ENCODE measurements at regions not wholly inside any gene's neighbourhood (a gene's known extent, or its start where the extent isn't known, plus 50 kb on each side); places are given as distances from the start of the nearest gene placed in this dataset.

DNA sequence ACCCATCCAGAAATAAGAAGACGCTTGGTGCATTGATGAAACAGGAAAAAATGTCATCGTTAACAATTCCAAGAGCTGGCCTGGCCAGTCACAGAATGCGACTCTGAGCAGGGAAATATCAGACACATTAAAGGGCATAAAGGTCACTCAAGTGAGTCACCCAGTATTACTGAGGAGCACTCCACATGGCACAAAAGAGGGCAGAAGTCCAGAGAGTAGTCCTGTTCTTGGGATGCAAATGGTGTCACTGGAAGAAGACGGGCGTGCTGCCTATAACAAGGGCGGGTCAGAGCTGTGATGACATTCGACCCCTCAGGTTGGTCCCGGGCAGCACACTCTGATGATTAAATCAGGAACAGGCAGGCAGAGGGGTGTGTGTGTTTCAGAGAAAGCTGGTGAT is 720.3 kb downstream of the UQCRFS1 start:
- TF ChIP-seq, protein P1, sequence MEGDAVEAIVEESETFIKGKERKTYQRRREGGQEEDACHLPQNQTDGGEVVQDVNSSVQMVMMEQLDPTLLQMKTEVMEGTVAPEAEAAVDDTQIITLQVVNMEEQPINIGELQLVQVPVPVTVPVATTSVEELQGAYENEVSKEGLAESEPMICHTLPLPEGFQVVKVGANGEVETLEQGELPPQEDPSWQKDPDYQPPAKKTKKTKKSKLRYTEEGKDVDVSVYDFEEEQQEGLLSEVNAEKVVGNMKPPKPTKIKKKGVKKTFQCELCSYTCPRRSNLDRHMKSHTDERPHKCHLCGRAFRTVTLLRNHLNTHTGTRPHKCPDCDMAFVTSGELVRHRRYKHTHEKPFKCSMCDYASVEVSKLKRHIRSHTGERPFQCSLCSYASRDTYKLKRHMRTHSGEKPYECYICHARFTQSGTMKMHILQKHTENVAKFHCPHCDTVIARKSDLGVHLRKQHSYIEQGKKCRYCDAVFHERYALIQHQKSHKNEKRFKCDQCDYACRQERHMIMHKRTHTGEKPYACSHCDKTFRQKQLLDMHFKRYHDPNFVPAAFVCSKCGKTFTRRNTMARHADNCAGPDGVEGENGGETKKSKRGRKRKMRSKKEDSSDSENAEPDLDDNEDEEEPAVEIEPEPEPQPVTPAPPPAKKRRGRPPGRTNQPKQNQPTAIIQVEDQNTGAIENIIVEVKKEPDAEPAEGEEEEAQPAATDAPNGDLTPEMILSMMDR (IDR thresholded peaks at IDR 0.05): no peak
- no peak for TF ChIP-seq POLR2A (IDR thresholded peaks at IDR 0.05)
- H3K27me3 ChIP-seq: peaks cover 4% of the 10 kb centered on the region
- H3K9me3 ChIP-seq (replicated peaks in 1 of 3): no peaks in the 10 kb centered on the region
- intact Hi-C loops (cut with DNase I): no loop called here
- WGBS, 4 donors: 57 to 60% (median 58%) methylated on average over 8 of the region's 8 CpGs
- no peak overlapping the region for H3K4me3 ChIP-seq
- no peak overlapping the region for H3K27ac ChIP-seq
- no peaks in the 10 kb centered on the region for H3K4me1 ChIP-seq (replicated peaks in 1 of 2)
- DNase-seq: no peak
- no peaks in the 10 kb centered on the region for H3K36me3 ChIP-seq (replicated peaks in 1 of 2)

- no peaks in the 10 kb centered on the region for H3K36me3 ChIP-seq (replicated peaks in 1 of 2)
- H3K4me1 ChIP-seq (replicated peaks in 1 of 2): no peaks in the 10 kb centered on the region
- no peaks in the 10 kb centered on the region for H3K9me3 ChIP-seq (replicated peaks in 1 of 3)
- H3K27me3 ChIP-seq: peaks cover 4% of the 10 kb centered on the region
- intact Hi-C loops (cut with DNase I): no loop called here
- H3K4me3 ChIP-seq: no peak overlapping the region
- H3K27ac ChIP-seq: no peak overlapping the region
- no peak for DNase-seq
- TF ChIP-seq POLR2A (IDR thresholded peaks at IDR 0.05): no peak
- TF ChIP-seq, protein P1 (IDR thresholded peaks at IDR 0.05): no peak
These were observed 720.8 kb downstream of the UQCRFS1 start for GRCh38 chr19:28492201-28492600.

- Histone ChIP-seq H3K4me1 (replicated peaks in 1 of 2) (no peaks in the 10 kb centered on the region), H3K4me3 (no peak overlapping the region), H3K9me3 (replicated peaks in 1 of 3) (no peaks in the 10 kb centered on the region), H3K27me3 (peaks cover 4% of the 10 kb centered on the region), H3K36me3 (replicated peaks in 1 of 2) (no peaks in the 10 kb centered on the region), H3K27ac (no peak overlapping the region)
- intact Hi-C loops (cut with DNase I): no loop called here
- WGBS, 4 donors: 70 to 80% (median 76%) methylated on average over 12 to 13 of the region's 13 CpGs
- DNase-seq: no peak
- TF ChIP-seq, protein P1 (IDR thresholded peaks at IDR 0.05): no peak
- no peak for TF ChIP-seq POLR2A (IDR thresholded peaks at IDR 0.05)
These were observed 723.2 kb downstream of the UQCRFS1 start for GRCh38 chr19:28489776-28490175.

- H3K4me1 ChIP-seq (replicated peaks in 1 of 2): no peaks in the 10 kb centered on the region
- peaks cover 4% of the 10 kb centered on the region for H3K27me3 ChIP-seq
- H3K9me3 ChIP-seq (replicated peaks in 1 of 3): no peaks in the 10 kb centered on the region
- no peak overlapping the region for H3K27ac ChIP-seq
- no peak for DNase-seq
- intact Hi-C loops (cut with DNase I): no loop called here
- no peaks in the 10 kb centered on the region for H3K36me3 ChIP-seq (replicated peaks in 1 of 2)
- TF ChIP-seq POLR2A (IDR thresholded peaks at IDR 0.05): no peak
- TF ChIP-seq, protein P1 (IDR thresholded peaks at IDR 0.05): no peak
- H3K4me3 ChIP-seq: no peak overlapping the region
- 85 to 91% (median 87%) methylated on average over 6 to 9 of the region's 9 CpGs for WGBS, 4 donors
These were observed 723.8 kb downstream of the UQCRFS1 start for GRCh38 chr19:28489126-28489660.
